Keratinocyte (primary cell): ENCODE measurements at regions not wholly inside any gene's neighbourhood (a gene's known extent, or its start where the extent isn't known, plus 50 kb on each side); places are given as distances from the start of the nearest gene placed in this dataset.

Source experiments
- DNase-seq: peaks from one replicate; pipeline ENCODE4 v3.0.0-alpha.2; 2011; ENCODE audit warnings: low read depth, missing footprints, low spot score
- FAIRE-seq: peaks from 2 replicates; lab custom pipeline; 2011; peaks lifted over from hg19 to GRCh38; lab: Jason Lieb, UNC
- H2AFZ ChIP-seq: 2 replicates; pipeline ENCODE4 v1.6.0; 2012; ENCODE audit warnings: low read length, control low read depth, inconsistent platforms; ENCODE audit not compliant: control insufficient read depth
- H3K27ac ChIP-seq: 2 replicates; pipeline ENCODE4 v1.5.1; 2011; ENCODE audit warnings: low read length; ENCODE audit not compliant: control insufficient read depth, insufficient read depth
- H3K27me3 ChIP-seq: 3 replicates; pipeline ENCODE4 v1.6.0; 2011; ENCODE audit warnings: low read length; ENCODE audit not compliant: control insufficient read depth, insufficient read depth; ENCODE audit errors: extremely low read depth
- H3K36me3 ChIP-seq, 2 experiments: 2 replicates in 1 of 2; 3 replicates in 1 of 2; pipeline ENCODE4 v1.5.1; 2011; ENCODE audit warnings: low read length in 2 of 2, mild to moderate bottlenecking in 1 of 2; ENCODE audit not compliant: control insufficient read depth in 2 of 2, insufficient read depth in 2 of 2; ENCODE audit errors: extremely low read depth in 1 of 2
- H3K4me1 ChIP-seq: 3 replicates; pipeline ENCODE4 v1.5.1; 2011; ENCODE audit warnings: low read length; ENCODE audit not compliant: control insufficient read depth, insufficient read depth; ENCODE audit errors: extremely low read depth
- H3K4me2 ChIP-seq: 3 replicates; pipeline ENCODE4 v1.6.0; 2011; ENCODE audit warnings: low read depth, low read length; ENCODE audit not compliant: control insufficient read depth, insufficient read depth; ENCODE audit errors: extremely low read depth
- H3K4me3 ChIP-seq, 3 experiments: fragments of 200-600 bp in 1 of 3; sonication (generic) in 1 of 3; 2 replicates in 2 of 3; 3 replicates in 1 of 3; pipeline ENCODE4 v1.5.1; 2011 to 2016; ENCODE audit warnings: low read length in 3 of 3, mild to moderate bottlenecking in 3 of 3, control low read depth in 2 of 3, inconsistent platforms in 1 of 3, low read depth in 1 of 3, mixed read lengths in 1 of 3, mixed run types in 1 of 3, moderate library complexity in 1 of 3; ENCODE audit not compliant: control insufficient read depth in 2 of 3, insufficient read depth in 2 of 3; ENCODE audit errors: extremely low read depth in 1 of 3
- H3K79me2 ChIP-seq: 2 replicates; pipeline ENCODE4 v1.6.0; 2012; ENCODE audit warnings: low read length; ENCODE audit not compliant: control insufficient read depth, insufficient read depth
- H3K9ac ChIP-seq: 3 replicates; pipeline ENCODE4 v1.6.0; 2011; ENCODE audit warnings: low read length; ENCODE audit not compliant: control insufficient read depth, insufficient read depth; ENCODE audit errors: extremely low read depth
- H3K9me1 ChIP-seq: 3 replicates; pipeline ENCODE4 v1.6.0; 2011; ENCODE audit warnings: low read length; ENCODE audit not compliant: control insufficient read depth, insufficient read depth; ENCODE audit errors: extremely low read depth
- H3K9me3 ChIP-seq: 2 replicates; pipeline ENCODE4 v1.5.1; 2012; ENCODE audit warnings: low read depth, low read length; ENCODE audit not compliant: control insufficient read depth
- H4K20me1 ChIP-seq: 3 replicates; pipeline ENCODE4 v1.6.0; 2011; ENCODE audit warnings: low read length; ENCODE audit not compliant: control insufficient read depth, insufficient read depth; ENCODE audit errors: extremely low read depth
- CTCF ChIP-seq, 3 experiments: IDR thresholded peaks in 1 of 3; conservative IDR thresholded peaks in 1 of 3; optimal IDR thresholded peaks in 1 of 3; 2 replicates in 2 of 3; 3 replicates in 1 of 3; pipeline versions ENCODE3 to v1.5.1; 2011; ENCODE audit warnings: low read length in 3 of 3, mild to moderate bottlenecking in 3 of 3, moderate library complexity in 2 of 3, control low read depth in 1 of 3, inconsistent platforms in 1 of 3; ENCODE audit not compliant: insufficient read depth in 2 of 3; ENCODE audit errors: extremely low read depth in 1 of 3
- EZH2 ChIP-seq: IDR thresholded peaks from one replicate; pipeline ENCODE4 v1.6.1; 2012; ENCODE audit warnings: inconsistent platforms, mild to moderate bottlenecking, low read length, moderate library complexity
- dilution Hi-C: fragments of 300-500 bp; cut with MboI; formaldehyde crosslinking; loops from one replicate; pipeline ENCODE4 v1.7.0; 2020; ENCODE audit warnings: low sequenced_read_pairs; ENCODE audit not compliant: extremely low pct_ligation_motif_present

- Histone ChIP-seq H3K9me1 (no peaks in the 10 kb centered on the region), H3K9me3 (no peaks in the 10 kb centered on the region), H3K27me3 (no peaks in the 10 kb centered on the region), H3K79me2 (no peaks in the 10 kb centered on the region), H3K4me3 (no peak overlapping the region), H4K20me1 (no peaks in the 10 kb centered on the region), H3K27ac (no peak overlapping the region), H3K36me3 (no peaks in the 10 kb centered on the region), H3K4me2 (no peak overlapping the region), H3K4me1 (peaks cover 4% of the 10 kb centered on the region), H2AFZ (no peak overlapping the region), H3K9ac (no peak overlapping the region)
- DNase-seq = no peak
- dilution Hi-C loops = no loop called here
- TF ChIP-seq EZH2 (no peak), CTCF (optimal IDR thresholded peaks at IDR 0.05 in 1 of 3, IDR thresholded peaks at IDR 0.05 in 1 of 3, conservative IDR thresholded peaks at IDR 0.05 in 1 of 3; ENCODE audit: extremely low read depth in 1 of 3, insufficient read depth in 2 of 3, low read length in 3 of 3) (no peak)
- FAIRE-seq = no peak
Observed at GRCh38 chr18:55775972-55776371, 188.0 kb upstream of the TCF4 start.

GRCh38 chr18:55774505-55774904 is 186.5 kb upstream of the TCF4 start:
- no peaks in the 10 kb centered on the region for H3K27me3 ChIP-seq
- no peak for FAIRE-seq
- H3K9me3 ChIP-seq = no peaks in the 10 kb centered on the region
- H2AFZ ChIP-seq = no peak overlapping the region
- H3K4me2 ChIP-seq = no peak overlapping the region
- no peak overlapping the region for H3K27ac ChIP-seq
- TF ChIP-seq CTCF (optimal IDR thresholded peaks at IDR 0.05 in 1 of 3, IDR thresholded peaks at IDR 0.05 in 1 of 3, conservative IDR thresholded peaks at IDR 0.05 in 1 of 3; ENCODE audit: extremely low read depth in 1 of 3, insufficient read depth in 2 of 3, low read length in 3 of 3) = no peak
- TF ChIP-seq EZH2 = no peak
- DNase-seq = no peak
- H3K4me3 ChIP-seq = no peak overlapping the region
- no peaks in the 10 kb centered on the region for H3K9me1 ChIP-seq
- H3K9ac ChIP-seq = no peak overlapping the region
- no peaks in the 10 kb centered on the region for H4K20me1 ChIP-seq
- no peaks in the 10 kb centered on the region for H3K36me3 ChIP-seq
- H3K79me2 ChIP-seq = no peaks in the 10 kb centered on the region
- peaks cover 4% of the 10 kb centered on the region for H3K4me1 ChIP-seq
- dilution Hi-C loops = no loop called here
